Endothelial cell of umbilical vein (primary cell): ENCODE measurements at regions not wholly inside any gene's neighbourhood (a gene's known extent, or its start where the extent isn't known, plus 50 kb on each side); places are given as distances from the start of the nearest gene placed in this dataset.

ENCODE experiments used
- CTCF ChIP-seq, 2 donors: IDR thresholded peaks; 1 replicate in 1 of 2; 2 replicates in 1 of 2; pipeline ENCODE4 v1.5.1; 2011; ENCODE audit warnings: low read length in 2 of 2, mild to moderate bottlenecking in 2 of 2, moderate library complexity in 2 of 2, control low read depth in 1 of 2, inconsistent platforms in 1 of 2, low read depth in 1 of 2; ENCODE audit not compliant: insufficient read depth in 1 of 2; ENCODE audit errors: extremely low read depth in 1 of 2
- EZH2 ChIP-seq: IDR thresholded peaks from 2 replicates; pipeline ENCODE4 v1.6.1; 2012; ENCODE audit warnings: borderline replicate concordance, low read depth, mild to moderate bottlenecking, moderate library complexity, low read length, inconsistent platforms; ENCODE audit not compliant: severe bottlenecking
- FOS ChIP-seq: IDR thresholded peaks from 2 replicates; pipeline ENCODE4 v1.6.1; 2011; ENCODE audit warnings: mild to moderate bottlenecking, low read length, moderate library complexity, borderline replicate concordance; ENCODE audit not compliant: insufficient read depth
- JUN ChIP-seq: IDR thresholded peaks from 2 replicates; pipeline ENCODE4 v1.6.1; 2011; ENCODE audit warnings: borderline replicate concordance, low read depth; ENCODE audit not compliant: insufficient read length, insufficient read depth
- MAX ChIP-seq: IDR thresholded peaks from 2 replicates; pipeline ENCODE4 v1.6.1; 2011; ENCODE audit not compliant: insufficient read depth, insufficient read length
- MYC ChIP-seq: IDR thresholded peaks from one replicate; pipeline ENCODE4 v1.6.1; 2011; ENCODE audit warnings: mild to moderate bottlenecking, low read depth, low read length
- POLR2A ChIP-seq: IDR thresholded peaks from 2 replicates; pipeline ENCODE4 v1.6.1; 2012; ENCODE audit warnings: low read depth, mild to moderate bottlenecking, control low read depth, low read length
- POLR2AphosphoS5 ChIP-seq: IDR thresholded peaks from 2 replicates; pipeline ENCODE4 v1.6.1; 2012; ENCODE audit warnings: low read depth, mild to moderate bottlenecking, control low read depth, low read length, moderate library complexity; ENCODE audit not compliant: insufficient read depth

GRCh38 chr15:49712846-49713450 lies 92.1 kb downstream of the DTWD1 start:
- TF ChIP-seq EZH2 (no peak), POLR2A (no peak), MYC (no peak), CTCF (IDR thresholded peaks at IDR 0.05; ENCODE audit: extremely low read depth in 1 of 2, insufficient read depth in 1 of 2, low read depth in 1 of 2, low read length in 2 of 2) (no peak), POLR2AphosphoS5 (no peak), JUN (no peak), MAX (no peak), FOS (no peak)
